ENCODE measurements at regions not wholly inside any gene's neighbourhood (a gene's known extent, or its start where the extent isn't known, plus 50 kb on each side); places are given as distances from the start of the nearest gene placed in this dataset.

GRCh38 chr7:136526408-136527105 lies 341.9 kb upstream of the CHRM2 start:
- ChIA-PET CTCF (interaction anchor here (0.6 kb wide), 1 partner anchor 9 kb away, joined by 5 read pairs; no protein-coding TSS in a partner anchor), POLR2A (ENCODE audit: unreplicated experiment) (no interaction called here)
- TF ChIP-seq CTCF (conservative IDR thresholded peaks at IDR 0.05), result no peak
- no peak for TF ChIP-seq EZH2 (IDR thresholded peaks at IDR 0.05; ENCODE audit: low read depth)
- intact Hi-C loops (cut with micrococcal nuclease; ENCODE audit: unreplicated experiment), result no loop called here
- H3K27ac ChIP-seq, result no peak overlapping the region
- H3K79me2 ChIP-seq (ENCODE audit: low read depth), result no peaks in the 10 kb centered on the region
- H2AFZ ChIP-seq, result no peak overlapping the region
- BruUV-seq (replicated peaks), result no TSS peak
- H3K27me3 ChIP-seq (ENCODE audit: insufficient read depth, low read depth), result no peaks in the 10 kb centered on the region
- H3F3A ChIP-seq (ENCODE audit: insufficient read depth, low read depth), result no peaks in the 10 kb centered on the region
- H3K9me3 ChIP-seq (ENCODE audit: insufficient read depth, low read depth), result no peaks in the 10 kb centered on the region
- no peak for DNase-seq
- H3K9me2 ChIP-seq (ENCODE audit: insufficient read depth), result 0 out of 2 replicates have a peak, but pooled peaks cover 3% of the 10 kb centered on the region
- no peaks in the 10 kb centered on the region for H3K36me3 ChIP-seq (ENCODE audit: low read depth)
- H4K20me1 ChIP-seq (ENCODE audit: insufficient read depth), result no peaks in the 10 kb centered on the region
- H3K4me2 ChIP-seq, result no peak overlapping the region
- H3K4me1 ChIP-seq (replicated peaks; ENCODE audit: insufficient read depth), result no peaks in the 10 kb centered on the region
- no peak overlapping the region for H3K4me3 ChIP-seq

- Histone ChIP-seq H3K27ac (no peak overlapping the region), H4K20me1 (ENCODE audit: insufficient read depth) (no peaks in the 10 kb centered on the region), H3K9me2 (ENCODE audit: insufficient read depth) (no peaks in the 10 kb centered on the region), H3K4me3 (no peak overlapping the region), H3K27me3 (ENCODE audit: insufficient read depth, low read depth) (no peaks in the 10 kb centered on the region), H2AFZ (no peak overlapping the region), H3K36me3 (ENCODE audit: low read depth) (no peaks in the 10 kb centered on the region), H3K4me1 (replicated peaks; ENCODE audit: insufficient read depth) (no peaks in the 10 kb centered on the region), H3K4me2 (no peak overlapping the region), H3K9me3 (ENCODE audit: insufficient read depth, low read depth) (no peaks in the 10 kb centered on the region), H3K79me2 (ENCODE audit: low read depth) (no peaks in the 10 kb centered on the region), H3F3A (ENCODE audit: insufficient read depth, low read depth) (no peaks in the 10 kb centered on the region)
- DNase-seq, result no peak
- TF ChIP-seq CTCF (conservative IDR thresholded peaks at IDR 0.05) (no peak), EZH2 (IDR thresholded peaks at IDR 0.05; ENCODE audit: low read depth) (no peak)
- CTCF ChIA-PET, result no interaction called here
- no TSS peak for BruUV-seq (replicated peaks)
- POLR2A ChIA-PET (ENCODE audit: unreplicated experiment), result no interaction called here
- intact Hi-C loops (cut with micrococcal nuclease; ENCODE audit: unreplicated experiment), result no loop called here
Measured at GRCh38 chr7:136523571-136523970, 344.9 kb upstream of the CHRM2 start.

GRCh38 chr7:136517971-136518370 lies 350.5 kb upstream of the CHRM2 start:
- Histone ChIP-seq H3K4me3 (no peak overlapping the region), H2AFZ (no peak overlapping the region), H3K4me2 (no peak overlapping the region), H3K36me3 (ENCODE audit: low read depth) (no peaks in the 10 kb centered on the region), H3K27me3 (ENCODE audit: insufficient read depth, low read depth) (no peaks in the 10 kb centered on the region), H3K79me2 (ENCODE audit: low read depth) (no peaks in the 10 kb centered on the region), H3K9me2 (ENCODE audit: insufficient read depth) (no peaks in the 10 kb centered on the region; the same call in 1 of the 2 replicates), H3K27ac (no peak overlapping the region), H3K9me3 (ENCODE audit: insufficient read depth, low read depth) (no peaks in the 10 kb centered on the region), H3F3A (ENCODE audit: insufficient read depth, low read depth) (no peaks in the 10 kb centered on the region), H4K20me1 (ENCODE audit: insufficient read depth) (no peaks in the 10 kb centered on the region), H3K4me1 (replicated peaks; ENCODE audit: insufficient read depth) (no peaks in the 10 kb centered on the region)
- no TSS peak for BruUV-seq (replicated peaks)
- intact Hi-C loops (cut with micrococcal nuclease; ENCODE audit: unreplicated experiment), result no loop called here
- ChIA-PET CTCF (interaction anchor here (0.6 to 0.7 kb wide), 2 partner anchors 9 to 1182 kb away, joined by 4 to 5 read pairs; no protein-coding TSS in a partner anchor), POLR2A (ENCODE audit: unreplicated experiment) (no interaction called here)
- DNase-seq, result no peak
- TF ChIP-seq EZH2 (IDR thresholded peaks at IDR 0.05; ENCODE audit: low read depth) (no peak), CTCF (conservative IDR thresholded peaks at IDR 0.05) (no peak)

All from PC-9 (cell line).